Type B pancreatic cell (in vitro differentiated cells): ENCODE measurements at regions not wholly inside any gene's neighbourhood (a gene's known extent, or its start where the extent isn't known, plus 50 kb on each side); places are given as distances from the start of the nearest gene placed in this dataset.

Source experiments
- DNase-seq: peaks from one replicate; pipeline ENCODE4 v3.0.0; 2021; ENCODE audit warnings: mixed read lengths; ENCODE audit not compliant: unreplicated experiment; ENCODE audit errors: extremely low spot score
- H3K27ac Mint-ChIP-seq: 2 replicates; pipeline ENCODE4 v1.8.0; 2021; ENCODE audit warnings: mild to moderate bottlenecking, mixed read lengths
- H3K27me3 Mint-ChIP-seq: 2 replicates; pipeline ENCODE4 v1.8.0; 2021; ENCODE audit warnings: mixed read lengths
- H3K36me3 Mint-ChIP-seq: 2 replicates; pipeline ENCODE4 v1.8.0; 2021; ENCODE audit warnings: mixed read lengths
- H3K4me1 Mint-ChIP-seq: one replicate; pipeline ENCODE4 v1.8.0; 2021; ENCODE audit warnings: mixed read lengths; ENCODE audit not compliant: unreplicated experiment
- H3K4me3 Mint-ChIP-seq: 2 replicates; pipeline ENCODE4 v1.8.0; 2021; ENCODE audit warnings: mild to moderate bottlenecking, mixed read lengths
- H3K9me3 Mint-ChIP-seq: 2 replicates; pipeline ENCODE4 v1.8.0; 2021; ENCODE audit warnings: mixed read lengths
- CTCF ChIP-seq: fragments of 200-600 bp; sonication (generic); conservative IDR thresholded peaks from 2 replicates; pipeline ENCODE4 v1.5.0; 2021; ENCODE audit warnings: antibody characterized with exemption, mild to moderate bottlenecking

GRCh38 chr18:54086863-54087262 lies 137.6 kb downstream of the MBD2 start:
- no peak for TF ChIP-seq CTCF
- Mint-ChIP-seq H3K27ac (no peak overlapping the region), H3K27me3 (no peaks in the 10 kb centered on the region), H3K9me3 (peaks cover 10% of the 10 kb centered on the region), H3K4me1 (peaks cover 4% of the 10 kb centered on the region), H3K4me3 (no peak overlapping the region), H3K36me3 (no peaks in the 10 kb centered on the region)
- no peak for DNase-seq

GRCh38 chr18:54086046-54086802 lies 138.2 kb downstream of the MBD2 start:
- Mint-ChIP-seq H3K27ac (no peak overlapping the region), H3K4me3 (no peak overlapping the region), H3K36me3 (no peaks in the 10 kb centered on the region), H3K4me1 (peaks cover 4% of the 10 kb centered on the region), H3K27me3 (no peaks in the 10 kb centered on the region), H3K9me3 (peaks cover 12% of the 10 kb centered on the region)
- DNase-seq = no peak
- no peak for TF ChIP-seq CTCF

- TF ChIP-seq CTCF = no peak
- H3K9me3 Mint-ChIP-seq = peaks cover 12% of the 10 kb centered on the region
- H3K4me3 Mint-ChIP-seq = no peak overlapping the region
- no peak for DNase-seq
- H3K27me3 Mint-ChIP-seq = no peaks in the 10 kb centered on the region
- H3K4me1 Mint-ChIP-seq = no peaks in the 10 kb centered on the region
- H3K27ac Mint-ChIP-seq = no peak overlapping the region
- no peaks in the 10 kb centered on the region for H3K36me3 Mint-ChIP-seq
Measured at GRCh38 chr18:54080858-54081257, 143.6 kb downstream of the MBD2 start.

- H3K27ac Mint-ChIP-seq = no peak overlapping the region
- DNase-seq = no peak
Measured at GRCh38 chr18:54076166-54076565, 148.3 kb downstream of the MBD2 start.

GRCh38 chr18:54075689-54076088 lies 148.8 kb downstream of the MBD2 start:
- H3K4me1 Mint-ChIP-seq = no peaks in the 10 kb centered on the region
- H3K9me3 Mint-ChIP-seq = no peaks in the 10 kb centered on the region
- no peaks in the 10 kb centered on the region for H3K27me3 Mint-ChIP-seq
- no peak overlapping the region for H3K27ac Mint-ChIP-seq
- no peak for TF ChIP-seq CTCF
- H3K4me3 Mint-ChIP-seq = no peak overlapping the region
- H3K36me3 Mint-ChIP-seq = no peaks in the 10 kb centered on the region
- DNase-seq = no peak

More at GRCh38 chr18:54076166-54076565, 148.3 kb downstream of the MBD2 start:
- Mint-ChIP-seq H3K27me3 (no peaks in the 10 kb centered on the region), H3K4me3 (no peak overlapping the region), H3K36me3 (no peaks in the 10 kb centered on the region), H3K4me1 (no peaks in the 10 kb centered on the region), H3K9me3 (no peaks in the 10 kb centered on the region)
- no peak for TF ChIP-seq CTCF
